H1 (cell line): ENCODE measurements at regions not wholly inside any gene's neighbourhood (a gene's known extent, or its start where the extent isn't known, plus 50 kb on each side); places are given as distances from the start of the nearest gene placed in this dataset.

ENCODE experiments used
- CTCF ChIA-PET: fragments of 300-600 bp; sonication (Branson Sonifier 250); formaldehyde crosslinking; loops from one replicate; lab custom pipeline; 2021; ENCODE audit not compliant: partially characterized antibody; lab: Charles Lee
- POLR2A ChIA-PET: fragments of 300-600 bp; sonication (Branson Sonifier 250); formaldehyde crosslinking; loops from one replicate; lab custom pipeline; 2021; ENCODE audit warnings: inconsistent platforms; ENCODE audit not compliant: partially characterized antibody; lab: Charles Lee
- DNase-seq, 2 experiments: peaks; one replicate each; pipeline versions ENCODE4 v3.0.0 to v3.0.0-alpha.2; 2010 to 2022; ENCODE audit warnings: low spot score in 2 of 2, low read depth in 1 of 2, mixed read lengths in 1 of 2
- FAIRE-seq: peaks from 2 replicates; lab custom pipeline; 2011; peaks lifted over from hg19 to GRCh38; lab: Jason Lieb, UNC
- H2AFZ ChIP-seq: 2 replicates; pipeline ENCODE4 v1.8.1; 2012; ENCODE audit warnings: low read length, inconsistent platforms
- H2AK5ac ChIP-seq: 2 replicates; pipeline ENCODE4 v1.6.1; 2013; ENCODE audit warnings: low read depth, low read length
- H2BK120ac ChIP-seq: replicated peaks from 2 replicates; pipeline ENCODE3; 2013; ENCODE audit warnings: low read depth, low read length, inconsistent platforms
- H2BK12ac ChIP-seq: 2 replicates; pipeline ENCODE4 v1.6.1; 2013; ENCODE audit warnings: low read depth, low read length
- H2BK15ac ChIP-seq: 2 replicates; pipeline ENCODE4 v1.6.1; 2013; ENCODE audit warnings: low read length
- H2BK20ac ChIP-seq: 2 replicates; pipeline ENCODE4 v1.6.1; 2013; ENCODE audit warnings: low read length
- H2BK5ac ChIP-seq: 2 replicates; pipeline ENCODE4 v1.6.1; 2013; ENCODE audit warnings: low read depth, low read length
- H3K14ac ChIP-seq: 2 replicates; pipeline ENCODE4 v1.6.1; 2013; ENCODE audit warnings: inconsistent platforms; ENCODE audit not compliant: insufficient read length
- H3K18ac ChIP-seq: 2 replicates; pipeline ENCODE4 v1.6.1; 2013; ENCODE audit warnings: low read length; ENCODE audit errors: extremely low read depth
- H3K23ac ChIP-seq: 2 replicates; pipeline ENCODE4 v1.6.1; 2013; ENCODE audit warnings: inconsistent platforms; ENCODE audit not compliant: insufficient read length
- H3K23me2 ChIP-seq: 2 replicates; pipeline ENCODE4 v1.6.1; 2013; ENCODE audit warnings: low read depth, low read length
- H3K27ac ChIP-seq: 2 replicates; pipeline ENCODE4 v1.6.1; 2011; ENCODE audit warnings: low read depth, low read length, inconsistent platforms
- H3K27me3 ChIP-seq, 4 experiments: replicated peaks in 1 of 4; 1 replicate in 1 of 4; 2 replicates in 3 of 4; pipeline versions ENCODE4 v1.6.1 to v1.8.1; 2011 to 2013; ENCODE audit warnings: low read length in 3 of 4, mild to moderate bottlenecking in 3 of 4, inconsistent platforms in 2 of 4, mixed read lengths in 2 of 4, moderate library complexity in 1 of 4; ENCODE audit not compliant: control insufficient read depth in 3 of 4, insufficient read depth in 3 of 4; ENCODE audit errors: extremely low read depth in 1 of 4
- H3K36me3 ChIP-seq, 4 experiments: 2 replicates each; pipeline versions ENCODE4 v1.6.1 to v1.8.1; 2011 to 2013; ENCODE audit warnings: mild to moderate bottlenecking in 4 of 4, low read length in 3 of 4, moderate library complexity in 2 of 4, control low read depth in 1 of 4, inconsistent platforms in 1 of 4; ENCODE audit not compliant: insufficient read depth in 4 of 4, control insufficient read depth in 2 of 4
- H3K4ac ChIP-seq: replicated peaks from 2 replicates; pipeline ENCODE3; 2013; ENCODE audit warnings: low read length, low read depth, mixed read lengths, inconsistent platforms; ENCODE audit not compliant: insufficient read length
- H3K4me1 ChIP-seq, 4 experiments: replicated peaks in 1 of 4; 1 replicate in 1 of 4; 2 replicates in 3 of 4; pipeline versions ENCODE4 v1.6.1 to v1.8.1; 2011 to 2013; ENCODE audit warnings: low read length in 3 of 4, inconsistent platforms in 2 of 4, mixed read lengths in 1 of 4; ENCODE audit not compliant: insufficient read depth in 4 of 4, control insufficient read depth in 3 of 4
- H3K4me2 ChIP-seq, 2 experiments: 2 replicates each; pipeline versions ENCODE4 v1.6.1 to v1.8.1; 2011 to 2013; ENCODE audit warnings: low read depth in 2 of 2, low read length in 2 of 2, control low read depth in 1 of 2, inconsistent platforms in 1 of 2, mild to moderate bottlenecking in 1 of 2; ENCODE audit not compliant: insufficient read depth in 1 of 2
- H3K4me3 ChIP-seq, 4 experiments: fragments of 200-600, 300-600 bp in 1 of 4; sonication (generic), shearing (Covaris generic), sonication (Bioruptor Twin) in 1 of 4; 2 replicates each; pipeline versions ENCODE4 v1.5.1 to v1.8.1; 2011 to 2016; ENCODE audit warnings: low read length in 4 of 4, low read depth in 3 of 4, control low read depth in 2 of 4, inconsistent platforms in 2 of 4, mild to moderate bottlenecking in 2 of 4, mixed read lengths in 1 of 4, moderate library complexity in 1 of 4; ENCODE audit not compliant: insufficient read depth in 2 of 4; ENCODE audit errors: extremely low read depth in 1 of 4
- H3K56ac ChIP-seq: replicated peaks from 2 replicates; pipeline ENCODE3; 2013; ENCODE audit warnings: low read depth, mild to moderate bottlenecking, mixed read lengths, low read length, inconsistent platforms; ENCODE audit not compliant: insufficient read length
- H3K79me1 ChIP-seq: 2 replicates; pipeline ENCODE4 v1.6.1; 2013; ENCODE audit warnings: low read depth, low read length, control low read depth
- H3K79me2 ChIP-seq, 2 experiments: 2 replicates each; pipeline versions ENCODE4 v1.6.1 to v1.8.1; 2012 to 2013; ENCODE audit warnings: low read length in 2 of 2, mild to moderate bottlenecking in 2 of 2, inconsistent platforms in 1 of 2; ENCODE audit not compliant: insufficient read depth in 2 of 2, control insufficient read depth in 1 of 2
- H3K9ac ChIP-seq, 4 experiments: replicated peaks in 1 of 4; 1 replicate in 1 of 4; 2 replicates in 3 of 4; pipeline versions ENCODE4 v1.6.1 to v1.8.1; 2011 to 2013; ENCODE audit warnings: low read depth in 3 of 4, low read length in 3 of 4, control low read depth in 2 of 4, mild to moderate bottlenecking in 2 of 4, moderate library complexity in 2 of 4, inconsistent platforms in 1 of 4; ENCODE audit errors: extremely low read depth in 1 of 4
- H3K9me3 ChIP-seq, 2 experiments: 2 replicates each; pipeline versions ENCODE4 v1.6.1 to v1.8.1; 2012 to 2013; ENCODE audit warnings: mild to moderate bottlenecking in 2 of 2, moderate library complexity in 2 of 2, control low read depth in 1 of 2, inconsistent platforms in 1 of 2, low read depth in 1 of 2, low read length in 1 of 2, mixed read lengths in 1 of 2; ENCODE audit not compliant: insufficient read depth in 2 of 2
- H4K20me1 ChIP-seq, 2 experiments: replicated peaks in 1 of 2; 2 replicates each; pipeline versions ENCODE3 to v1.8.1; 2011 to 2013; ENCODE audit warnings: inconsistent platforms in 2 of 2, low read length in 2 of 2, mild to moderate bottlenecking in 1 of 2; ENCODE audit not compliant: insufficient read depth in 2 of 2, control insufficient read depth in 1 of 2
- H4K5ac ChIP-seq: 2 replicates; pipeline ENCODE4 v1.6.1; 2013; ENCODE audit warnings: low read length, low read depth, mixed read lengths, inconsistent platforms; ENCODE audit not compliant: insufficient read length
- H4K8ac ChIP-seq: 2 replicates; pipeline ENCODE4 v1.8.0; 2013; ENCODE audit warnings: mild to moderate bottlenecking, moderate library complexity, low read length, inconsistent platforms; ENCODE audit not compliant: insufficient read depth; ENCODE audit errors: extremely low read depth
- H4K91ac ChIP-seq: replicated peaks from 2 replicates; pipeline ENCODE3; 2013; ENCODE audit warnings: low read length, mixed read lengths, inconsistent platforms; ENCODE audit not compliant: insufficient read length
- BCL11A ChIP-seq, 2 experiments: IDR thresholded peaks; one replicate each; pipeline ENCODE4 v1.6.1; 2011; ENCODE audit warnings: low read depth in 2 of 2, low read length in 2 of 2, mild to moderate bottlenecking in 2 of 2
- CEBPB ChIP-seq: IDR thresholded peaks from 2 replicates; pipeline ENCODE4 v1.6.1; 2012; ENCODE audit warnings: low read depth, low read length
- CREB1 ChIP-seq: IDR thresholded peaks from 2 replicates; pipeline ENCODE4 v1.6.1; 2012; ENCODE audit warnings: inconsistent platforms
- EGR1 ChIP-seq: IDR thresholded peaks from 2 replicates; pipeline ENCODE4 v1.6.1; 2011; ENCODE audit warnings: low read depth, low read length, borderline replicate concordance
- KDM4A ChIP-seq: IDR thresholded peaks from one replicate; pipeline ENCODE4 v1.7.1; 2012; ENCODE audit warnings: low read depth, mild to moderate bottlenecking, moderate library complexity, low read length, inconsistent platforms; ENCODE audit not compliant: severe bottlenecking
- KDM5A ChIP-seq: fragments of 200-600 bp; IDR thresholded peaks from 2 replicates; pipeline ENCODE4 v1.7.1; 2012; ENCODE audit warnings: mild to moderate bottlenecking, low read length, inconsistent platforms, mixed read lengths
- PHF8 ChIP-seq: fragments of 200-600 bp; sonication (generic); conservative IDR thresholded peaks from 2 replicates; pipeline ENCODE4 v1.7.1; 2012; ENCODE audit warnings: low read depth, mild to moderate bottlenecking, inconsistent platforms, low read length, moderate library complexity
- SP2 ChIP-seq: IDR thresholded peaks from 2 replicates; pipeline ENCODE4 v1.6.1; 2012; ENCODE audit warnings: mild to moderate bottlenecking, low read length, inconsistent platforms
- SUZ12 ChIP-seq: fragments of 200-600 bp; sonication (generic); IDR thresholded peaks from 2 replicates; pipeline ENCODE4 v1.6.1; 2012; ENCODE audit warnings: mild to moderate bottlenecking, inconsistent platforms, low read length, moderate library complexity, mixed read lengths
- TEAD4 ChIP-seq: IDR thresholded peaks from 2 replicates; pipeline ENCODE4 v1.6.1; 2012; ENCODE audit warnings: low read depth, low read length, inconsistent platforms, mixed read lengths
- YY1 ChIP-seq: IDR thresholded peaks from 2 replicates; pipeline ENCODE4 v1.6.1; 2011; ENCODE audit warnings: low read depth, mild to moderate bottlenecking, low read length
- WGBS, 2 experiments: shearing (Covaris generic) in 1 of 2; methylation state at CpG; one replicate each; pipeline versions ENCODE4 v1.1.6 to v1.1.7; 2013 to 2015; ENCODE audit warnings: low lambda C conversion rate in 2 of 2, mixed read lengths in 2 of 2, inconsistent platforms in 1 of 2, low coverage in 1 of 2, missing lambda C conversion rate in 1 of 2; ENCODE audit not compliant: insufficient replicate concordance in 2 of 2, insufficient coverage in 1 of 2, insufficient read length in 1 of 2; ENCODE audit errors: extremely low coverage in 1 of 2, missing lambda C conversion rate in 1 of 2; 5-methylcytosine and 5-hydroxymethylcytosine counted together

DNA sequence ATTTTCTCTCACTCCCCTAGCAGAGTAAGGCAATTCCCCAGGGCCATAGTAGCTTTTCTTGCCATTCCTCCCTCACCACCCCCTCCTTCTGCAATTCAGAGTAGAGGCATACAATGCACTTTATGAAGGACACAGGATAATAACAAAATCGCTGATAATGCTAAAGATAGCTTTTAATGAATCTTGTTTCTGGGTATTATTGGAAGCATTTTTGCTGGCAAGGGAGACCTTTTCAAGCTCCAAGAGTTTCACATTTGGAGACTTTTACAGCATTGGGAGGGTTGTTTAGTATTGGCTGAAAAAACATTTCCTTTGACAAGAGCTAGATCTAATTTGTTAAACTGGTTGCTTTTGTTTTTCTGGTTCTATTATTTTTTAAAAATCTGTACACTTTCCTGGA is 573.0 kb upstream of the C16orf82 start:
- no peak overlapping the region for H3K9ac ChIP-seq
- H2BK15ac ChIP-seq, result no peak overlapping the region
- no peaks in the 10 kb centered on the region for H4K20me1 ChIP-seq
- peak in 1 of 2 experiments; percentile 7 for DNase-seq
- H2BK20ac ChIP-seq, result no peak overlapping the region
- no peaks in the 10 kb centered on the region for H3K9me3 ChIP-seq
- no peak overlapping the region for H3K14ac ChIP-seq
- no peak overlapping the region for H2AFZ ChIP-seq
- no peak overlapping the region for H2BK120ac ChIP-seq
- peaks cover 2 to 12% (median 5%) of the 10 kb centered on the region in 4 experiments; a peak in 4 of 7 replicates for H3K4me1 ChIP-seq
- ChIA-PET CTCF (interaction anchor here (0.7 to 1.5 kb wide), 2 partner anchors 11 to 73 kb away, joined by 3 read pairs; no protein-coding TSS in a partner anchor), POLR2A (no interaction called here)
- no peak overlapping the region for H3K4ac ChIP-seq
- no peak for FAIRE-seq
- H4K5ac ChIP-seq, result no peak overlapping the region
- no peak overlapping the region for H2BK5ac ChIP-seq
- no peak overlapping the region for H3K4me2 ChIP-seq
- no peak overlapping the region for H2AK5ac ChIP-seq
- 71% methylated on average over 1 of the region's 1 CpG; no CpG with 5 or more reads in 1 of the 2 experiments for WGBS, 2 experiments
- H3K79me2 ChIP-seq, result no peaks in the 10 kb centered on the region
- no peak overlapping the region for H3K18ac ChIP-seq
- H3K27ac ChIP-seq, result no peak overlapping the region
- H4K91ac ChIP-seq, result no peak overlapping the region
- H3K79me1 ChIP-seq, result no peaks in the 10 kb centered on the region
- no peak overlapping the region for H4K8ac ChIP-seq
- H3K27me3 ChIP-seq, result no peaks in the 10 kb centered on the region
- H3K23me2 ChIP-seq, result no peaks in the 10 kb centered on the region
- H3K23ac ChIP-seq, result no peak overlapping the region
- no peak overlapping the region for H2BK12ac ChIP-seq
- H3K56ac ChIP-seq, result no peak overlapping the region
- no peaks in the 10 kb centered on the region for H3K36me3 ChIP-seq
- no peak overlapping the region for H3K4me3 ChIP-seq
- no peak for TF ChIP-seq SUZ12
- no peak for TF ChIP-seq TEAD4
- TF ChIP-seq KDM4A, result no peak
- no peak for TF ChIP-seq CREB1
- TF ChIP-seq YY1, result no peak
- TF ChIP-seq CEBPB, result no peak
- no peak for TF ChIP-seq KDM5A
- TF ChIP-seq EGR1, result no peak
- TF ChIP-seq PHF8, result no peak
- TF ChIP-seq SP2, result no peak
- no peak for TF ChIP-seq BCL11A (IDR thresholded peaks at IDR 0.05; ENCODE audit: low read depth in 2 of 2, low read length in 2 of 2)
